Spleen (tissue), 7 donors: ENCODE measurements at regions not wholly inside any gene's neighbourhood (a gene's known extent, or its start where the extent isn't known, plus 50 kb on each side); places are given as distances from the start of the nearest gene placed in this dataset.

Source experiments
- CTCF ChIP-seq, 11 experiments: fragments of 200-600 bp in 7 of 11; fragments of 450-650 bp in 4 of 11; sonication (generic) in 4 of 11; IDR thresholded peaks in 8 of 11; conservative IDR thresholded peaks in 3 of 11; 1 replicate in 7 of 11; 2 replicates in 4 of 11; pipeline versions ENCODE4 v1.4.0 to v1.8.0; 2016 to 2021; ENCODE audit warnings: antibody characterized with exemption in 11 of 11, inconsistent platforms in 4 of 11, mild to moderate bottlenecking in 1 of 11
- POLR2A ChIP-seq, 3 donors: fragments of 450-650 bp; IDR thresholded peaks; one replicate each; pipeline ENCODE4 v1.5.1; 2017; ENCODE audit warnings: antibody characterized with exemption in 3 of 3, mild to moderate bottlenecking in 1 of 3
- POLR2AphosphoS5 ChIP-seq, 3 donors: sonication (generic); formaldehyde crosslinking; IDR thresholded peaks; one replicate each; pipeline ENCODE4 v1.5.1; 2017; ENCODE audit warnings: antibody characterized with exemption in 3 of 3
- donor health status: DM: no; HTN: no; CAD: no; lungs with moderate emphysema.
- donor health status: DM: no; HTN: no; CAD: no.
- donor health status: DM: no; HTN: no; CAD: no.

- TF ChIP-seq CTCF (IDR thresholded peaks at IDR 0.05 in 8 of 11, conservative IDR thresholded peaks at IDR 0.05 in 3 of 11) (no peak), POLR2A (IDR thresholded peaks at IDR 0.05) (no peak), POLR2AphosphoS5 (IDR thresholded peaks at IDR 0.05) (no peak)
Observed at GRCh38 chr6:168218785-168219566, 100.6 kb downstream of the DACT2 start.
